ENCODE measurements at regions not wholly inside any gene's neighbourhood (a gene's known extent, or its start where the extent isn't known, plus 50 kb on each side); places are given as distances from the start of the nearest gene placed in this dataset.

DNA sequence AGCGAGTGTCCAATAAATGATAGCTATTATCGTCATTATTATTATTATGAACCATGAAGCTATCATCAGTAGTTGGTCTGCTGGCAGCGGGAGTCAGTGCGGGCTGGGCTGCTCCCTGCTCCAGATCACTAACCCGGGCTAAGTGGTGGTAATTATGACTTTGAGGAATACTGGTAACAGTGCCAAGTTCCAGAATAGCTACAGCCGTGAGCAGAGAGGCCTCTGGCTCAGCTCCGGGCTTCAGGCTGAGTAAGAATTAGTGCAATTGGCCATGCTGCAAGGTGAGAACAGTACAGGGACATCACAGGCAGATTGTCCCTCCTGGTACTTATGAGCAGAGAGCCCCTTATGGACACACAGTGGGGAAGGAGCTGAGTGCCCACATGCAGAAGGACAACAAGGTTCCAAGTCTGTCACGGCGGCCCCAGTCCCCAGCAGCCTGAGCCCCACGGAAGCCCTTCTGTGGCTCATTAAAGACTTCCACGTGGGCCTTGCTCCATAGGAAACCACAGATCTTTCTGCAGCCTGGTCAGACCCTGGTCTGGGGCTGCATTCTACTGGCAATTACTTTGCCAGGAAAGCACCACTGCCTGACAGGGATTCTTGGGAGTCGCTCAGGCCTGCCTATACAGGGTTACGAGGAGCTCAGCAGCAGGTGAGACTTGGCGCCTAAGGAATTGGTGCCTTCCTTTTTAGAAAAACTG lies 235.1 kb downstream of the RRAGC start:
- no peak overlapping the region for H3T11ph ChIP-seq (ENCODE audit: low read length)
- H3K4me1 Mint-ChIP-seq = peaks cover 8 to 12% of the 10 kb centered on the region in 2 experiments
- H3K27me3 Mint-ChIP-seq (ENCODE audit: low read depth) = peaks cover 12% of the 10 kb centered on the region
- DNase-seq = no peak
- no peaks in the 10 kb centered on the region for H3K23me2 ChIP-seq (ENCODE audit: insufficient read length, low read depth, low read length, poor library complexity, severe bottlenecking)
- 0 out of 2 replicates have a peak, but pooled peaks cover 2% of the 10 kb centered on the region for H3K27me3 ChIP-seq (ENCODE audit: insufficient read depth, low read length)
- H3K27ac ChIP-seq (ENCODE audit: insufficient read length, low read depth, low read length) = no peak overlapping the region
- H2BK15ac ChIP-seq (ENCODE audit: low read depth, low read length) = no peak overlapping the region
- no peak overlapping the region for H2BK20ac ChIP-seq (ENCODE audit: low read depth, low read length, poor library complexity, severe bottlenecking)
- no peak overlapping the region for H3K56ac ChIP-seq (ENCODE audit: insufficient read length, low read depth, low read length)
- H3K9me3 Mint-ChIP-seq = peaks cover under 1 to 2% of the 10 kb centered on the region in 2 experiments; a peak in 1 of 5 replicates
- H3K23ac ChIP-seq (ENCODE audit: insufficient read length, low read depth, low read length) = no peak overlapping the region
- H4K91ac ChIP-seq (ENCODE audit: insufficient read length, low read depth, low read length) = no peak overlapping the region
- no peaks in the 10 kb centered on the region for H3K79me2 ChIP-seq (ENCODE audit: insufficient read depth, low read length)
- no peak overlapping the region for H2BK5ac ChIP-seq (ENCODE audit: insufficient read length, low read length)
- H3K9me3 ChIP-seq (ENCODE audit: control insufficient read depth, low read depth, low read length) = no peaks in the 10 kb centered on the region
- no peak overlapping the region for H2BK120ac ChIP-seq (ENCODE audit: low read depth, low read length, poor library complexity, severe bottlenecking)
- H3K14ac ChIP-seq (ENCODE audit: insufficient read depth, low read length) = no peak overlapping the region
- H3K9ac ChIP-seq (ENCODE audit: extremely low read depth, insufficient read length, low read length) = no peak overlapping the region
- H4K20me1 ChIP-seq (ENCODE audit: control insufficient read depth, insufficient read depth, insufficient read length) = no peaks in the 10 kb centered on the region
- TF ChIP-seq, protein P1, sequence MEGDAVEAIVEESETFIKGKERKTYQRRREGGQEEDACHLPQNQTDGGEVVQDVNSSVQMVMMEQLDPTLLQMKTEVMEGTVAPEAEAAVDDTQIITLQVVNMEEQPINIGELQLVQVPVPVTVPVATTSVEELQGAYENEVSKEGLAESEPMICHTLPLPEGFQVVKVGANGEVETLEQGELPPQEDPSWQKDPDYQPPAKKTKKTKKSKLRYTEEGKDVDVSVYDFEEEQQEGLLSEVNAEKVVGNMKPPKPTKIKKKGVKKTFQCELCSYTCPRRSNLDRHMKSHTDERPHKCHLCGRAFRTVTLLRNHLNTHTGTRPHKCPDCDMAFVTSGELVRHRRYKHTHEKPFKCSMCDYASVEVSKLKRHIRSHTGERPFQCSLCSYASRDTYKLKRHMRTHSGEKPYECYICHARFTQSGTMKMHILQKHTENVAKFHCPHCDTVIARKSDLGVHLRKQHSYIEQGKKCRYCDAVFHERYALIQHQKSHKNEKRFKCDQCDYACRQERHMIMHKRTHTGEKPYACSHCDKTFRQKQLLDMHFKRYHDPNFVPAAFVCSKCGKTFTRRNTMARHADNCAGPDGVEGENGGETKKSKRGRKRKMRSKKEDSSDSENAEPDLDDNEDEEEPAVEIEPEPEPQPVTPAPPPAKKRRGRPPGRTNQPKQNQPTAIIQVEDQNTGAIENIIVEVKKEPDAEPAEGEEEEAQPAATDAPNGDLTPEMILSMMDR (conservative IDR thresholded peaks at IDR 0.05) = no peak
- no peak overlapping the region for H4K5ac ChIP-seq (ENCODE audit: insufficient read length, low read depth, low read length)
- no peak overlapping the region for H2AK5ac ChIP-seq (ENCODE audit: insufficient read length, low read length)
- H2BK12ac ChIP-seq (ENCODE audit: insufficient read length, low read depth, low read length) = no peak overlapping the region
- H3K4ac ChIP-seq (ENCODE audit: low read depth, low read length) = no peak overlapping the region
- H3K4me3 Mint-ChIP-seq = no peak overlapping the region
- no peak overlapping the region for H2AFZ ChIP-seq (ENCODE audit: low read length)
- no CpG with 5 or more reads among the region's 14 CpGs for WGBS (ENCODE audit: extremely low coverage, insufficient read length, low lambda C conversion rate)
- H3K4me1 ChIP-seq (ENCODE audit: insufficient read depth, low read length) = no peaks in the 10 kb centered on the region; the same call in 1 of the 2 replicates
- no peaks in the 10 kb centered on the region for H3K36me3 Mint-ChIP-seq (ENCODE audit: insufficient read depth in 1 of 3, low read depth in 3 of 3)
- H4K8ac ChIP-seq (replicated peaks; ENCODE audit: insufficient read length, low read depth, low read length) = no peak overlapping the region
- H3K27ac Mint-ChIP-seq = no peak overlapping the region
- H3K4me2 ChIP-seq (ENCODE audit: insufficient read depth, insufficient read length, low read length) = no peak overlapping the region
- H3K79me1 ChIP-seq (ENCODE audit: insufficient read depth, low read depth, low read length, poor library complexity, severe bottlenecking) = no peaks in the 10 kb centered on the region
- no peak overlapping the region for H3K18ac ChIP-seq (ENCODE audit: insufficient read length, low read depth, low read length)

Measured in H9 (cell line).